Left forelimb (tissue), 1 donor: ENCODE measurements at regions not wholly inside any gene's neighbourhood (a gene's known extent, or its start where the extent isn't known, plus 50 kb on each side); places are given as distances from the start of the nearest gene placed in this dataset.
"Not testable (repeated sequence)": the region's sequence is repeated elsewhere in the genome, so short reads cannot be mapped to it uniquely, and the experiment has no call there.

Source experiments
- DNase-seq: peaks from one replicate; pipeline ENCODE4 v3.0.0-alpha.2; 2018; ENCODE audit warnings: low spot score

DNA sequence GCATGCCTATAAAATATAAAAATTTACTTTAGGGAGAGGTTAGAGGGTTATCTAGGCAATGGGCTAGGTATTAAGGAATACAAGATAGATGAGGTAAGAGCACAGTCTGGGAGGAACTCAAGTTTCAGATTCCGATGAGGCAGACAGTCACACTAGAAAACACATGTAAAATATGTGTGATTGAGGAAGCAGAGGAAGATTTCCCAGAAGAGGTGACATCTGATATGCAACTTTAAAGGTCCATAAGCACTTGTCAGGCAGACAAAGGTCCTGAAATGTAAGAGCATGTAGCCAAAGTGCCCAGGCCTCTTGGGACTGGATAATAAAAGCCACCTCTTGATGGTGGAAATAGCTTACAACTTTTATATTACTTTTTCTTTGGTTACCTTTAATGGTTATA lies 81.1 kb upstream of the AADAT start:
- DNase-seq: no peak

DNA sequence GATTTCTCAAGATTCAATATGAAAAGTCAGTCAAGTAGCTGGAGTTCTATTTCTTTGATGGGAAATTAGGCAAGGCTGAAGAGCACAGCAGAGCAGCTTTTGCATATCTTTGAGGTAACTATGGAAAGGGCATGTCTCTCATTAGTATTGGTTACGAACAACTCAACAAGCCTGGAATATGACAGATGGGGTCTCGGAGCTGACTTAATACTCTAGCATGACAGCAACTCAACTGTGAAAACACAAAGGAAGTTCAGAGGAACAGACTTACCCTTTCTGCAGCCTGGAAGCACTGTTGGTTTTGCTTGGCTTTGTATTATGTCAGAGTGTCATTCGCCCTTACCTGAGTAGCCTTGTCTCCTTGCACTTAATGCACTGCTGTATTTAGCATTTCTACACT lies 79.9 kb upstream of the AADAT start:
- no peak for DNase-seq

DNA sequence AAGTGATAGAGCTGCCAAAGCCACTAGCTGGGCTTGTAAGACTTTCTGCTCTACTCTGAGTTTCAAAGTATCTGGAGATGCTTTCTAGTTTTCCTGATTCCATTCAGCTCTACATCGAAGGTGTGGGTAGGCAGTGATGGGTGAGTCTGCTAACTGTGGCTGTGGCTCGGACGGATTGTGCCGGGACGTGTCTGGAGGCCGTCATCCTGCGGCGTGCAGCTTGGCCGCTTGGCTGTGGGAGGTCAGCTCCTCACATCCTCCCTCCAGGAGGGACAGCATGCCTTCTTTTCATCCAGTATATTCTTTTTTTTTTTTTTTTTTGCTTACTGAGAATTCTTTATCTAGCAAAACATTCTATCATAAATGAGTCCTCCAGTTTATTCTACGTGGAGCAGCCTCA lies 77.9 kb upstream of the AADAT start:
- no peak for DNase-seq

DNA sequence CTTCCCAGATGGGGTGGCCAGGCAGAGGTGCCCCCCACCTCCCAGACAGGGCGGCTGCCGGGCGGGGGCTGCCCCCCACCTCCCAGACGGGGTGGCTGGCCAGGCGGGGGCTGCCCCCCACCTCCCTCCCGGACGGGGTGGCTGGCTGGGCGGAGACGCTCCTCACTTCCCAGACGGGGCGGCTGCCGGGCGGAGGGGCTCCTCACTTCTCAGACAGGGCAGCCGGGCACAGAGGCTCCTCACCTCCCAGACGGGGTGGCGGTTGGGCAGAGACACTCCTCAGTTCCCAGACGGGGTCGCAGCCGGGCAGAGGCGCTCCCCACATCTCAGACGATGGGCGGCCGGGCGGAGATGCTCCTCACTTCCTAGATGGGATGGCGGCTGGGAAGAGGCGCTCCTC lies 76.4 kb upstream of the AADAT start:
- not testable (repeated sequence) for DNase-seq

DNA sequence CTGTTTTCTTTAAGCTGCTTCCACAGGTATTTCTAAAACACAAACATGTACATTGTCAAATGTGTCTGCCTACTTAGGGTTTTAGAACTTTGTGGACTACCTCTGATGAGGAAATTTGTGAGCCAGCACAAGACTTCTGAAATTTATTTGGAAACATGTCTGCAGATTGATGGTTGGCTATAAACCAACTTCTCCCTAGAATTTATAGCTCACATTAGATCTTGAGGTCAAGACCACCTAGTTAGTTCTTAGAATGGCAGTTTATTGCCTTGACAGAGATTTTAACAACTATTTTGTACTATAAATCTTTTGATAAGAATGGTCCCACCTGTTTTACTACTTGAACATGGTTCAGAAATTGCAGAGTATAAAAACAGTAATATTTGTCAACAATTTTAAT lies 72.7 kb upstream of the AADAT start:
- no peak for DNase-seq

DNA sequence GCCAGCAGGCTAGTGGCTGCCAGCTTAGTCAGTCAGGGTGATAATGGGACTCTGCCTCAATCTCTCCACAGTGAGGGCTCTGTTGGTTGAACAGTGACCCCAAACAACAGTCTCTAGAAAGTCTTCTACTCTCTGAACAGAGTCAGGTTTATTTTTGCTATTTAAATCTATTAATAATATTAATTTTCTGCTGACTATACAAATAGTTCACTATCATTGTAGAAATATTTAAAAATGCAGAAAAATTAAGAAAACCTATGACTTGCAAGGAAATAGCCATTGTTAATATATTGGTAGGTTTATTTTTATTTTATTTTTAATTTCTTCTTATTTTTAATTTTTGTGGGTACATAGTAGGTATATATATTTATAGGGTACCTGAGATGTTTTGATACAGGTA lies 67.9 kb upstream of the AADAT start:
- DNase-seq: no peak

DNA sequence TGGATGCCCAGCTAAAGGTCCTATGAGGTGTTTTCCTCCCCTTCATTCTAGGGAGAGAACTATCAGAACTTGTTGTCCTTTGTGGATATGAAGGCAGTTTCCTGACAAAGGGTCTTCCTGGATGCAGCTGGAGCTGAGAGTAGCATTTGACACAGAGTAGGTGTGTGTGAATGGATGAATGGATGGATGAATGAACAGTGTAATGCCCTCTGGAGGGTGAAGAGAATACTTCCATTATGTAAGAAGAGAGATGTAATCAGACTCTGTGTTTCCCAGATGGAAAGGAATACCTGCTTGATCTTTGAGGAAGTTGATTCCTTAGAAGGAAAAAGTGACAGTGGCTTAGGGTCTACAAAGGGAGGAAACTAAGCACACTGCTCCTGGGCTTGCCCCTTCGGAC lies 55.4 kb upstream of the AADAT start:
- DNase-seq: no peak

DNA sequence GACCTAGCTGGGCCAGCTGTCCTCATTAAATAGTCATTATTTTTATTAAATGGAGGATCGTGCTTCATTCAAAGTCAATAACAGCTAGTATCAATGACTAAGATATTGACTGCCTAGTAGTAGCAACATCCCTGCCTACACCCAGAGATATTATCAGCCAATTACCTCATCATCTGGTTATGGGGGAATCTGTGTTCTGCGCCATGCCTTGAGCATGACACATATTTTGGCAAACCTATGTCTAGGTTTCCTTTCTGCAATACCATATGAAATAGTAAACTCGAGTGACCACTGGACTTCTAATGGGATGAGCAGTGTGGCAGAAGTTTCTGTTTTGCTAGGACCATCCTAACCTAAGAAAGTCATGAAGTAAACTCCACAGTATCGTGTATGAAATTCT lies 50.0 kb upstream of the AADAT start:
- DNase-seq: no peak
